ENCODE measurements at regions not wholly inside any gene's neighbourhood (a gene's known extent, or its start where the extent isn't known, plus 50 kb on each side); places are given as distances from the start of the nearest gene placed in this dataset.

DNA sequence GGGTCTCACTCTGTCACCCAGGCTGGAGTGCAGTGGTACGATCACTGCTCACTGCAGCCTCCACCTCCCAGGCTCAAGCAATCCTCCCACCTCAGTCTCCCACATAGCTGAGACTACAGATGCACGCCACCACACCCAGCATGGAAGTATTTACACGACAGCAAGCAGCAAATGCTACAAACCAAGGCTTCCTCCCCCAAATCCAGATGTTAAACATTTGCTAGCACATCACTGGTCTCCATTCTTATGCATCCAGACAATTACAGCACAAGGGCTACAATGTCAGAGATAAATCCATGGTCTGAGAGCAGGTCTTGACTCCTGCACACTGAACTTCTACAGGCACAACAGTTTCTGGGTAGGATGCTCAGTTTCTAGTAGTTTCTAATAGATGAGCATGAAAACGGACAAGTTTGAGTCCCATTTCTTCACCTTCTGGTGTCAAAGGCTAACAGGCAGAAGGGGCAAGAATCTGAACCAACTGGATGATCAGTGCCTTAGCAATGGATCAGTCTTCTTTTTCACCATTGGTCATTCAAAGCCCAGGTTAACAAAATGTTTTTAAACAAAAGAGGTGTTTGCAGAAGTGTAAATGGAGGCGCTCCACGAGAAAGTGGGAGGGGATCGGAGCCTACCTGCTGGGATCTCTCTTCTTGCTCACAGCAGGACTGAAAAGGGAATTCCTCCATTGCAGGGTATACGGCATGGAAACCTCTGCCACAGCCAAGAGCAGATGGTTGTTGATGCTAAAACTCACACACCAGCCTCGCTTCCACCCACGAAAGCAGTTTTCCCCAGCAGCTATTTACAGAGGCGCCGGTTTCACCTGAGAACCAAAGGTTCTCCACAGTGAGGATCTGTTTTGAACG is 135.0 kb upstream of the ARL4C start:
- no peak for DNase-seq

DNA sequence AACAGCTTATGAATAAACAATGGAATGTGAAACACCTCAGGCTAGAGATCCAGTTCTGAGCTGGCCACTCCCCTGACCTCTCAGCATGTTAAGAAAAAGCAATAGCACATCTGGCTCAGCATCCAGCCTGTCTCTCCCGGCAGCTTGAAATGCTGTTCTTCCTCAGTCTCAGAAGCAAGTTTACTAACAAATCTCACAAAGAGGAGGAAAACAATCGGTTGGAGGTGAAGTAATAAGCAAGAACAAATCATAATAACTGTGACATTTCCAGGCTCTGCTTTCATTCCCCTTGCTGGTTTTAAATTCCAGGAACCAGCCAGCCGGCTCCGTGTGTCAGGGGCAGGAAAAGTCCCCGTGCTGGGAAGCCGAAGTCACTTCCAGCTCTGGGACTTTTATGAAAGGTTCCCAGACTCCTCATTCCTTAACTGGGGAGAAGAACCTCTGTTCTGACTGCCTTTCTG is 133.9 kb upstream of the ARL4C start:
- no peak for DNase-seq

DNA sequence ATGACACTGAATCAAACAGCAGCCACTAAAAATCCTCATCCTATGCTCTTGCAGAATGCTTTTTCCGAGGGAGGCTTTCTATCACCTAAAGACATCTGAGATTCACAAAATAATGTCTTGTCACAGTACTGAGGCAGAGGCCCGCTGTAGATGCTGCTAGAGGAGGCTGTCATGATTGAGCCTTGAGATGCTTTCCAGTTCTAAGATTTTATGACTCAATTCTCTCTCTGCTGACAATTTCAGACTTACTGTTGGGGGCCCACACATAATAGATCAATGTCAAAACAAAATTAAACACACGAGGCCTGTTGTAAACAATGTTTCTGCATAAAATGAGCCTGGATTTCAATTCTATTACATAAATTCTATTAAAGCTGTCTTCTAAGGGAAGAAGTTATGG is 132.7 kb upstream of the ARL4C start:
- no peak for DNase-seq

DNA sequence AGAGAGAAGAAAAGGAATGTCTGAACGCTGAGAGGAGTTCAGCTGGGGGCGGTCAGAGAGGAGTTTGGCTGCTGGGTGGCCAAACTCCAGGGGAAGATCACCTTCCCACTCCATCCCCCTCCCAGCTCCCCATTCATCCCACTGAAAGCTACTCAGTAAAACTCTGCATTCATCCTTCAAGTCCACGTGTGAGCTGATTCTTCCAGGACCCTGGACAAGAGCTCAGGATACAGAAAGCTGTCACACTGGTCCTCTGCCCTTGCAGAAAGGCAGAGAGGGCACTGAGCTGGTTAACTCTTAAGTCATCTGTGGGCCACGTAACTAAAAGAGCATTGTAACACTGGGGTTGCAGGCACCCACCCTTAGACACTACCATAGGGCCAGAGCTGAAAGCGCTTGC is 132.1 kb upstream of the ARL4C start:
- DNase-seq: no peak

DNA sequence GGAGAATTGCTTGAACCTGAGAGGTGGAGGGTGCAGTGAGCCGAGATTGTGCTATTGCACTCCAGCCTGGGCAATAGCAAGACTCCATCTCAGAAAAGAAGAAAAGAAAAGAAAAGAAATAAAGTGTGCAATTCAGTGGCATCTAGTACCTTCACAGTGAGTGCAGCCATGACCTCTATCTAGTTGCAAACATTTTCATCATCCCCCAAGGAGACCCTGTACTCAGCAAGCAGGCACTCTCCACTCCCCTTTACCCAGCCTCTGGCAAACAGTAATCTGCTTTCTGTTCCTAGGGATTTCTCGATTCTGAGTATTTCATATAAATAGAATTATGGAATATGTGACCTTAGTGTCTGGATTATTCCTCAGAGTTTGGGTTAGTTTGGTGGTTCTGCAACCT is 130.4 kb upstream of the ARL4C start:
- DNase-seq: no peak

DNA sequence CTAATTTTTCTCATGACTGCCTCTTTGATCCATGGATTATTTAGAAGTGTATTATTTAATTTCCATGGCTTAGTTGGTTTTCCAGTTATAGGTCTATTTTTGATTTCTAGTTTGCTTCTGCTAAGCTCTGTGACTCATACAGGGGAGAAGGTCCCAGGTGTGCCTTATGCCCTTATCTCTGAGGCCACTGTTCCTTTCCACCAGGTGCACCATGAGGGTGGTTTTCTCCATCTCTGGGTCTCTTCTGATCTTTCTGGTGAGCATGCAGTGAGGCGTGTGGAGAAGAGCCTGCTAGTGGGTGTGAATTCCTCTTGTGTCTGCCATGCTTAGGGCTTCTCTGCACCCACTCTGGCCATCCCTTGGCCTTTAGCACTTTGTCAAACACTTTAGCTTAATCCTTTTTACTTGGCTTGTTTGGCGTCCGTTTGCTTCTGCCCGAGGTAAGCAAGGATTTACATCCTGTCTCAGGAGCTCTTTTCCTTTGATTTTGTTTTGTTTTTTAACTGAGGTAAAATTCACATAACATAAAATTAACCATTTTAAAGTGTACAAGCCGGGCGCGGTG is 129.8 kb upstream of the ARL4C start:
- no peak for DNase-seq

DNA sequence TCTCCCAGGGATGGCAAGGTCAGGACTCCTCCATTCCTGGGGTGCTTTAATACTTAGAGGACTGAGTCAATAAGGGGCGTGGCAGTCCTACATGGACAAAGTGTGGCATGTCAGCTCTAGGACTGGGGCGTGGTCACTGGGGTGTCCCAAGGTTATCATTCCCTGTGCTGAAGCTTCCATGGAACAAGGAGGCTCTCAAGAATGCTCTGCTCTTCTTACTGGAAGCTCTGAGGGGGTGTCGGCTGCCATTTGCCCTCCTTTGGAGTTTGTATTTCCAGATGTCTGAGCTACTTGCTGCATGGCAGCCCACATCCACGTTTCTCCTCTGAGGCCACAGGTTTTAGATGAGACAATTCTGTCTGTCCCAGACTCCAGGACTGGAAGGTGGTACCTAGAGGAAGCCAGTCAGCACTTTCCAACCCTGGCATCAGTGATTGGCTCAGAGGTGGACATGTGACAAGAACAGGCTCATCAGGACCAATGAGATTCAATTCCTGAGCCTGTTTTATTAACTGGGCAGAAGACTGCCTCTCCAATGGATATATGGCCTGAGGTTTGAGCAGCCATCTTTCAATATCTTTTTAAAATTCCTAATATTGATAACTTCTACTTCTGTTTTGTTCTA is 128.9 kb upstream of the ARL4C start:
- DNase-seq: no peak

DNA sequence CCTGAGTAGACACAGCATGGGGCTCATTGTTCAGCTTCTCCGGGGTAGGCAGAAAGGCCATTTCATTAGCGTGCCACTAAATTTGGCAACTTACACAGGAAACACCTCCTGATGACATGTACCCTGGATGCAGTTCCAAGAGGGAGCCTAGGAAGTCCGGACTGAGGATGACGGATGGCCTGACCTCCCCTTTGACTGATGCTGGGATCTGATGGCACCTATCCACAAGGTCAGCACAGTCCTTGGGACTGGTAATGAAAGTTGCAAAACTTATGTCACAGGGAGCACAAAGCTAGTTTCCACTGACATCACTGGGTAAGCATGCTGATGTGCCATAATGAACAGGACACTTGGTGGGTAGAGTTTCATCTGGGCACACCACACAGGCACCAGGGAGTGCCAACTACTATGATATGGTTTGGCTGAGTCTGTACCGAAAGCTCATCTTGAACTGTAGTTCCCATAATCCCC is 126.7 kb upstream of the ARL4C start:
- no peak for DNase-seq

DNA sequence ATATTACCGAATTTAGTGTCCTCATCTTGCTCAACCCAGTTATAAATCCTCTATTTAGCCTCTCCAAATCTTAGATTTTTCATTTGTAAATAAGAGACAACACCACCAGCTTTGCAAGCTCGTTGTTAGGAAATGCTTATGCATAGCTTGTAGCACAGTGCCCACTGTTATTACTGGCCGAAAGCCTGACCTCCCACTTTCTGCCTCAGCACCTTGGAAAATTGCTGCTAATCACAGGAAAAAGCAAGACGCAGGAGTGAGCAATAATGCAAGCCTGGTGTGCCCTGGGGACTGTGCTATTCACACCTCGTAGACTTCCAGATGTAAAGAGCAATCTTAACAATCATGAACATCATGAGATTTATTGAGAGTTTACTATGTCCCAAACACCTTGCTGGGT is 124.2 kb upstream of the ARL4C start:
- DNase-seq: no peak

DNA sequence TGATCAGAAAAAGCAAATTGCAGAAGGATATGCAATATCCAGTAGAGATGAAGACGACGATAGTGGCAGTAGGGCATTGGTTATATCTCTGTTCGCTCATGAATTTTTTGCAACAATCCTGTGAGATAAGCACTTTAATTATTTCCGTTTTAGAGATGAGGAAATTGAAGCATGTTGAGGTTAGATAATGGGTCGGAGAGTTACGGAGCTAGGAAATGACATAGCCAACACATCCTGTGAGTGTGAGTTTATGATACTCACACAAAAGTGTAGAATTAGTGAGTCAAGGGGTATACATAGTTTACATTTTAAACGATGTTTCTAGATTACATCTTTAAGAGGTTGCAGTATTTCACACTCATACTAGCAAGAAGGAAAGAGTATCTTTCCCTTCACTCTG is 123.1 kb upstream of the ARL4C start:
- no peak for DNase-seq

DNA sequence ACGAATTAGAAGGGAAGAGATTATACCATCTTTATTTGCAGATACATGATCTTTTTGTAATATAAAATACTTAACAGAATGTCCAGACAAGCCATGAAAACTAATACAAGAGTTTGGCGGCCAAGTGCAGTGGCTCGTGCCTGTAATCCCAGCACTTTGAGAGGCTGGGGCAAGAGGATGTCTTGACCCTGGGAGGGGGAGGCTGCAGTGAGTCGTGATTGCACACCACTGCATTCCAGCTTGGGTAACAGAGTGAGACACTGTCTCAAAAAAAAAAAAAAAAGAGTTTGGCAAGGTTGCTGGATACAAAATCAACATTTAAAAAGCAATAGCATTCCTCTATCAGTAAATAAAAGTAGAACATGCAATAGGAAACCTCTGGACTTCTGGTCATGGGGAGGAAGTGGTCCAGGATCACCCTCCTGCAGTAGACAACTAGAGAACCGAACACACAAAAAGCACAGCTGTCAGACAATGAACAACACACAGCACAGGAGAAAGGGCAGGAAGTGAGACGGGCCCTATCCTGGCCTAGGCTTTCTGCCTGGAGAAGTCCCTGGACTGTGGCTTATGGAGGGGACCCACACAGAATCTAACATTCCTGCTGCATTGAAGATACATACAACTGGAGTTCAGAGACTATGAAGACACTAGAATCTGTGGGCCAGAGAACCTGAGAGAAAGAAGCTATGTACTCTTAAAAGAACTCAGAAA is 118.9 kb upstream of the ARL4C start:
- no peak for DNase-seq

DNA sequence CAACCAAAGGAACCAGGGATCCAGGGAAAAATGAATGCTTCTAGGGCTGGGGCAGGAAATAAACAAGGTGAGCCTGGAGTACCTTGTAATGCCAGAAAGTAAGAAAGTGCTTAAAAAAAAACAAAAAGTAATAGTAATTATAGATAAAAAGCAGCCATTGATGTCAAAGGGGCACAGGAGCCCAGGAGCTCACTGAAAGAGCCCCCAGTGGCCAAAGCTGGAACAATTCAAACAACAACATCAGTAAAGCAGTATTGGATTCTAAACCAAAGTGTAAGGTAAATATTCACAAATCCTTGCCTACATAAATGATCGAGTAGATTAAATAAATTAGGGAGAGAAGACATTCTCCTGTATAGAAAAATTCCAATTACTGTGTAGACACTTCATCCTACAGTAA is 114.3 kb upstream of the ARL4C start:
- DNase-seq: no peak

DNA sequence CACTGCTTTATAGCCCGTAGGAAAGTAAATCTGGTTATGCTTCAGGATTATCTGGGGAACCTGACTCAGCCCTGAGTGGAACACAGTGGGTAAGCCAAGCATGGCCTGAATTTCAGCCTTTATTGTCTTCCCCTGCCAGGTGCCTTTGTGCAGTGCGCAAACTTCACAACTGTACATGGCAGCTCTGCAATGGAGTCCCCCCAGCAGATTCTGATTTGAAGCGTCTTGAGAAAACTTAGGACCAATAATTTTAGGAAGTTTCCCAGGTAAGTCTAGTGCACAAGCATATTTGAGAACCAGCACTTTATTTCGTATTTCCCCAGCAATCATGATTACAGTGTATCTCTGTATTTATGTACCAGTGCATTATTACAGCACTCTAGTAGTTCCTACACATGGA is 112.1 kb upstream of the ARL4C start:
- no peak for DNase-seq

DNA sequence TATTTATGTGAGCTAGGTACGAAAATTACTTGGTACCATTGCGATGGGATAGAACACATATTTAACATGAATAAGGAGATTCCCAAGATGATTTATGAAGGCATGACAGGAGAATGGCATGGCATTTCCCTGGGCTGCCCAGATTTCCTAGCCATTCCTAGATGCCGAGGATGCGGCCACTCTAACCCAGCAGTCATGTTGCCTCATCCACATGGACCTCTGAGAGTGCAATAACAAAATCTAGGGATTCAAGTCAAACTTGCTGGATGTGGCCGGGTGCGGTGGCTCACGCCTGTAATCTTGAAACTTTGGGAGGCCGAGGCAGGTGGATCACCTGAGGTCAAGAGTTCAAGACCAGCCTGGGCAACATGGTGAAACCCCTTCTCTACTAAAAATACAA is 110.8 kb upstream of the ARL4C start:
- no peak for DNase-seq

DNA sequence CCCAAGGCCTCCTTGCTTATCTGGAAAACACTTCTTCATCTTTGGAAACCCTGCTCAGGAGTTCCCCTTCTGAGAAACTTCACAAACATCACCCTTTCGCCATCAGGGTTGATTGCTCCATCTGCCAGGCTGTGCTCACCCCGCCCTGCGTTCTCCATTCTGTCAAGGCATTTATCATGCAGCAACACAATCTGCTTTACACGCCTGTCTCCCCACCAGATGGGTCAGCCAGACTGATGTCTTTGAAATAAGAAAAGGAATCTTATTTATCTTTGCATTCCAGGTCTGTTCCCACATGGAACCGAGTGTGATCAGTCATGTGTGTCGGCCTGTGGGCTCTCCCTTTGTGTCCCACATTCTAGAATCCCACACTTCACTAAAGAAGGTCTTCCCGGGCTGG is 110.0 kb upstream of the ARL4C start:
- DNase-seq: no peak

DNA sequence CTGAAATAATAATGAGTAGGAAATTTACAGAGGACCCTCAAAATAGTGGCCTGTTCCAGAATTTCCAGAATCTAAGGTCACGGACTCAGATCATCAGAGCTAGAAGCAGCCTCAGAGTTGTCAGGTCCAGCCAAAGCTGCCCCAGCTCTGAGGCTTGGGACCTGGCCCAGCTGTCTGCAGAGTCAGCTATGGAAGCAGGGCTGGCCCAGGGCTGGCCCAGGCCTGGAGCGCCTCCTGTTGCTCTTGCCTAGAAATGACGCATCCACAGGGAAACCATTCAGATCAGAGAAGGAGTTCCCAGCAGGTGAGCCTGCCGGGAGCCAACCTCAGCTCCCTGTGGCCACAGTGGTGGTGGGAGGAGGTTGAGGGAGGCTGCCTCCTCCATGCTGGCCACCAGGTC is 106.7 kb upstream of the ARL4C start:
- DNase-seq: no peak

DNA sequence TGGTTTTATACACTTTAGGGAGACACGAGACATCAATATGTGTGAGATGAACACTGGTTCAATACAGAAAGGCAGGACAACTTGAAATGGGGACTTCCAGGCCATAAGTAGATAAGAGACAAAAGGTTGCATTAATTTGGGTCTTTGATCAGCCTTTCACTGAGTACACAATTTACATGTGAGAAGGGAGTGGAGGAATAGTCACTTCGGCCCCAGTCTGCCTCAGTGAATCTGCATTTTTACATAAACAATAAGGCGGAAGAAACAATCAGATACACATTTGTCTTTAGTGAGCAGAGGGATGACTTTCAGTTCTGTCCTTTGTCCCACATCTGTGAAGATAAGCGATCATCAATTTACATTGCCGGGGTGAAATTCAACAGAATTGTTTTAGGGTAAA is 104.3 kb upstream of the ARL4C start:
- DNase-seq: no peak

DNA sequence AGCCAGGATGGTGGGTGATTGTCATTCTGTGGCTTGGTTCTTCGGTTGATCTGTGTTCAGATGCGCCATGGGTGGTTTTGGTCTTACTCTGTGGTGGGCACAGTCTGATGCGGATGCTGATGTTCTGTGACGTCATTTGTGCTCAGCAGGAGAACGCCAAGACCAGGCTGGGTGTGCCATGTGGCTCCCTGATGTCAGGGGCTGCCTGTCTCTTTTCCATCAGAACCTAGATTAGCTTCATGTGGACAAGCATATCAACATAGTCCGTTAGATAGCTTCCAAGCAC is 100.6 kb upstream of the ARL4C start:
- no peak for DNase-seq

DNA sequence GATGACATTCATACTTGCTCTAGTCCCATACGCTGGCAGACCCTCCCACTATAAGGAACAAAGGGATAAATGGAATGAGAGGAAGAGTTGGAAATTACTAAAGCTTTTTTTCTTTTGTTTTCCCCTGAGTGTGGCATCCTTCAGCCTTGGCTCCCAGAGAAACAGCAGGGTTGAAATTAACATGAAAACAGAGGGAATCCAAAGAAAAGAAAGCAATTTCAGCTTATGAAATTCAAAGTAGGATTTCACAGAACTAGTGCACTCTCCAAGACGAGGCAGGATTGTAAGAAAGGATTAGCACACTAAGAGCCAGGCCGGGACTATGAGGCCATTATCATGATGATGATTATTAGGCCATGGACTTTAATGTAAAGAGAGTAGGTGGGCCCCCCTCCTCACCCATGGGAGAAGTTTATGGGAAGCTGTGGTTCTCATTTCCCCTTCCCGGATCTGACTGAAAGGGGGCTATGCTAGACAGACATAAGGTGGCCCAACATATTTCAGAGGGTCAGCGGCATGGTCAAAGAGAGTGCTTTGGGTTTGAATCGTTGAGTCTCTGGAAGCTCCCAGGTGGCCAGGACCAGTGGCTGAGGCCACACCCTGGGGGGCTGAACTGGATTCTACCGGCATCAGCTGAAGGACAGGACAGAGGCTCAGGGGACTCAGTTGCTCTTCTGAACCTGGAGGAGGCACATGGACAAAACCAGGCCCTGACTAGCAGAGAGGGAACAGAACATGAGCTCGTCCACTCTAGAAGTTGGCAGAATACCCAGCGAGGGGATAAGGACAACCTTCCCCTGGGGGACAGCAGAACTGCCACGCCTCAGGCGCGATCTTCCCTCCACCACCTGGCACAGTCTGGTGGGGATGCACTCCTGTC is 100.1 kb upstream of the ARL4C start:
- no peak for DNase-seq

DNA sequence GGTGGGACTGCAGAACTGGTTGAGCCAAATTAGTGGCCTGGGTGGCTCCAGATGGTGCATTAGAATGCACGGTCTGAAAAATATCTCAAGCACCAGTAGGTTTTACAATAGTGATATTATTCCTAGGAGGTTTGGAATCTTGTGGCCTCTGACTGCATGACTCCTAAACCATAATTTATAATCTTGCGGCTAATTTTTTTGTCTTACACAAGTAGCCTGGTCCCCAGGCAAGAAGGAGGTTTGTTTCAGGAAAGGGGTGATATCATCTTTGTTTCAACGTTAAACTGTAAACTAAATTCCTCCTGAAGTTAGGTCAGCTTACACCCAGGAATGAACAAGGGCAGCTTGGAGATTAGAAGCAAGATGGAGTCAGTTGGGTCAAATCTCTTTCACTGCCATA is 98.9 kb upstream of the ARL4C start:
- DNase-seq: no peak

DNA sequence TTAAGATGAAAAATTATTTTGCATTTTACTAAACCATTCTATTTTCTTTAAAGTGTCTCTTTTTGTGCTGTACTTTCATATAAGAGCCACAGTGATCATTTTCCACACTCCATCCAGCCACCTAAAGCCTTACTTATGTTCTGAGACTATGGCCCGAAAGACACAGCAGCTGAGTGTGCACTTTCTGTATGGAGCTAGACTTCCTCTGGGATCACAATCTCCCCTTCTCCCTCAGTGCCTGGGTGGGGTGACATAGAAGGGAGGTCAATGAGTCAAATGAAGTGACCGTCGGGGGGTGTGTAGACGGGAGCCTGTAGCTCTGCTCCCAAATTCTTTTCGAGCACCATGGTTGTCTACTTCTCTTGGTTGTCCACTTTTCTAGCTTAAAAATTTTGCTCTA is 97.8 kb upstream of the ARL4C start:
- DNase-seq: no peak

DNA sequence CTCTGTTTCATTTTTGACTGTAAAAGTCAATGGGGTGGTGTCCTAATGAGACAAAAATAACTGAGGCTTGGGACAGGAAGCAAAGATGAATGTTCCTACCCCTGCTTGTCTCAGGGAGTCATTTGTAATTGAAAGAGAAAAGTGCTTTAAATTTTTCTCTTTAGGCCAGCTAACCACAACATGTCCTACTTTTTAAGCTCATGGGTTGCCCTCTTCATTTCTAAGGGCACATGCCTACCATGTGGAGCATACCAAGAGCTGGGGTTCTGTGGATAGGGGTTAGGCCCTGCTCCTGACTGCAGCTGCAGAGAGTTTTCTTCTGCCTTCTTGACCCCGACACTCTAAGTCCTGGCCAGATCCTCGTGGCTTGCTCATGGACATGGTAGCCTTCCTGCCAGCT is 96.8 kb upstream of the ARL4C start:
- no peak for DNase-seq

DNA sequence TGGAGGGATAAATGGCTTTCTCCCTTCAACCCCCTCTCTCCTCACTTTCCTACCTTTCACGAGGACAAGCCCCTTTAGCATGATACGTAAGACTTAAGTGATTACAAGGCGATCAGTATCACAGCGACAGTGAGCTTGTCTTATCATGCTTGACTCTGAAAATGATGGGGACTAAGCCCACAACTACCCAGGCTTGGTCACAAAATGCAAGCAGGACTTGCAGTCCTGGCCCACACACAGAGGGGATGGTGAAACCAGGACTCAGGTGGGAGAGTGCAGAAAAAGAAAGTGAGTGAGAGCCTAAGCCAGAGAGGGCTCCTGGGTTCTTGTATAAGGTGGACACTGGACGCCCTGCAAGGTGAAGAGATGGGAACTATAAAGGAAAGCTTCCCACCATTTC is 95.7 kb upstream of the ARL4C start:
- no peak for DNase-seq

Data from activated CD4-positive, alpha-beta T cell treated with anti-CD3 and anti-CD28 coated beads, Interleukin-2, amount 50 U/mL, for 1 hour (primary cell).